ENCODE measurements at regions not wholly inside any gene's neighbourhood (a gene's known extent, or its start where the extent isn't known, plus 50 kb on each side); places are given as distances from the start of the nearest gene placed in this dataset.

- ATAC-seq: no peak
- 79% methylated on average over 2 of the region's 2 CpGs for WGBS
These were observed 1774.6 kb upstream of the PCDH20 start for GRCh38 chr13:63190219-63190618.

GRCh38 chr13:63189712-63190111 lies 1774.1 kb upstream of the PCDH20 start:
- intact Hi-C loops (cut with DNase I): no loop called here
- Histone ChIP-seq H3K4me3 (ENCODE audit: low read length) (no peak overlapping the region), H3K27me3 (ENCODE audit: control insufficient read depth, insufficient read depth) (no peaks in the 10 kb centered on the region), H3K27ac (ENCODE audit: low read length) (no peak overlapping the region), H3K4me1 (ENCODE audit: control insufficient read depth, insufficient read depth, low read length) (no peaks in the 10 kb centered on the region), H3K9me3 (ENCODE audit: control insufficient read depth, low read length) (no peaks in the 10 kb centered on the region)
- WGBS: 95% methylated on average over 9 of the region's 9 CpGs
- ATAC-seq (no peak), DNase-seq (no peak)

More at GRCh38 chr13:63190219-63190618, 1774.6 kb upstream of the PCDH20 start:
- H3K27me3 ChIP-seq (ENCODE audit: control insufficient read depth, insufficient read depth): no peaks in the 10 kb centered on the region
- no peak overlapping the region for H3K27ac ChIP-seq (ENCODE audit: low read length)
- no peak for DNase-seq
- no peak overlapping the region for H3K4me3 ChIP-seq (ENCODE audit: low read length)
- no peaks in the 10 kb centered on the region for H3K4me1 ChIP-seq (ENCODE audit: control insufficient read depth, insufficient read depth, low read length)
- intact Hi-C loops (cut with DNase I): no loop called here
- no peaks in the 10 kb centered on the region for H3K9me3 ChIP-seq (ENCODE audit: control insufficient read depth, low read length)

- Histone ChIP-seq H3K27ac (ENCODE audit: low read length) (no peak overlapping the region), H3K9me3 (ENCODE audit: control insufficient read depth, low read length) (no peaks in the 10 kb centered on the region), H3K4me3 (ENCODE audit: low read length) (no peak overlapping the region), H3K4me1 (ENCODE audit: control insufficient read depth, insufficient read depth, low read length) (no peaks in the 10 kb centered on the region), H3K27me3 (ENCODE audit: control insufficient read depth, insufficient read depth) (no peaks in the 10 kb centered on the region)
- no peak for ATAC-seq
- intact Hi-C loops (cut with DNase I): no loop called here
- no peak for DNase-seq
- WGBS: 73% methylated on average over 2 of the region's 2 CpGs
These were observed 1769.0 kb upstream of the PCDH20 start for GRCh38 chr13:63184693-63185092.

- ATAC-seq (no peak), DNase-seq (no peak)
- Histone ChIP-seq H3K27ac (ENCODE audit: low read length) (no peak overlapping the region), H3K4me3 (ENCODE audit: low read length) (no peak overlapping the region), H3K27me3 (ENCODE audit: control insufficient read depth, insufficient read depth) (no peaks in the 10 kb centered on the region), H3K4me1 (ENCODE audit: control insufficient read depth, insufficient read depth, low read length) (no peaks in the 10 kb centered on the region), H3K9me3 (ENCODE audit: control insufficient read depth, low read length) (no peaks in the 10 kb centered on the region)
- intact Hi-C loops (cut with DNase I): no loop called here
These were observed 1759.9 kb upstream of the PCDH20 start for GRCh38 chr13:63175536-63175935.

GRCh38 chr13:63167699-63168337 lies 1752.2 kb upstream of the PCDH20 start:
- DNase-seq (no peak), ATAC-seq (no peak)
- H3K9me3 ChIP-seq (ENCODE audit: control insufficient read depth, low read length): no peaks in the 10 kb centered on the region
- intact Hi-C loops (cut with DNase I): no loop called here
- no peak overlapping the region for H3K27ac ChIP-seq (ENCODE audit: low read length)
- WGBS: 73% methylated on average over 7 of the region's 7 CpGs
- no peaks in the 10 kb centered on the region for H3K4me1 ChIP-seq (ENCODE audit: control insufficient read depth, insufficient read depth, low read length)
- no peaks in the 10 kb centered on the region for H3K27me3 ChIP-seq (ENCODE audit: control insufficient read depth, insufficient read depth)
- H3K4me3 ChIP-seq (ENCODE audit: low read length): no peak overlapping the region

- WGBS: 70% methylated on average over 4 of the region's 4 CpGs
- intact Hi-C loops (cut with DNase I): no loop called here
These were observed 1750.7 kb upstream of the PCDH20 start for GRCh38 chr13:63166345-63166744.

GRCh38 chr13:63163903-63164302 lies 1748.3 kb upstream of the PCDH20 start:
- H3K9me3 ChIP-seq (ENCODE audit: control insufficient read depth, low read length): no peaks in the 10 kb centered on the region
- no peak overlapping the region for H3K4me3 ChIP-seq (ENCODE audit: low read length)
- DNase-seq (no peak), ATAC-seq (no peak)
- no peaks in the 10 kb centered on the region for H3K27me3 ChIP-seq (ENCODE audit: control insufficient read depth, insufficient read depth)
- no peaks in the 10 kb centered on the region for H3K4me1 ChIP-seq (ENCODE audit: control insufficient read depth, insufficient read depth, low read length)
- no peak overlapping the region for H3K27ac ChIP-seq (ENCODE audit: low read length)
- intact Hi-C loops (cut with DNase I): no loop called here
- WGBS: 78% methylated on average over 2 of the region's 2 CpGs

More at GRCh38 chr13:63166345-63166744, 1750.7 kb upstream of the PCDH20 start:
- H3K4me1 ChIP-seq (ENCODE audit: control insufficient read depth, insufficient read depth, low read length): no peaks in the 10 kb centered on the region
- DNase-seq (no peak), ATAC-seq (no peak)
- no peak overlapping the region for H3K27ac ChIP-seq (ENCODE audit: low read length)
- no peaks in the 10 kb centered on the region for H3K9me3 ChIP-seq (ENCODE audit: control insufficient read depth, low read length)
- H3K4me3 ChIP-seq (ENCODE audit: low read length): no peak overlapping the region
- H3K27me3 ChIP-seq (ENCODE audit: control insufficient read depth, insufficient read depth): no peaks in the 10 kb centered on the region

- intact Hi-C loops (cut with DNase I): no loop called here
- H3K27me3 ChIP-seq (ENCODE audit: control insufficient read depth, insufficient read depth): no peaks in the 10 kb centered on the region
- DNase-seq (no peak), ATAC-seq (no peak)
- H3K4me1 ChIP-seq (ENCODE audit: control insufficient read depth, insufficient read depth, low read length): no peaks in the 10 kb centered on the region
- 87% methylated on average over 1 of the region's 1 CpG for WGBS
- no peak overlapping the region for H3K27ac ChIP-seq (ENCODE audit: low read length)
- no peak overlapping the region for H3K4me3 ChIP-seq (ENCODE audit: low read length)
- no peaks in the 10 kb centered on the region for H3K9me3 ChIP-seq (ENCODE audit: control insufficient read depth, low read length)
These were observed 1745.6 kb upstream of the PCDH20 start for GRCh38 chr13:63161219-63161618.

- H3K4me3 ChIP-seq (ENCODE audit: low read length): no peak overlapping the region
- 9% methylated on average over 2 of the region's 2 CpGs for WGBS
- H3K4me1 ChIP-seq (ENCODE audit: control insufficient read depth, insufficient read depth, low read length): no peaks in the 10 kb centered on the region
- H3K27ac ChIP-seq (ENCODE audit: low read length): no peak overlapping the region
- H3K9me3 ChIP-seq (ENCODE audit: control insufficient read depth, low read length): no peaks in the 10 kb centered on the region
- DNase-seq (no peak), ATAC-seq (no peak)
- no peaks in the 10 kb centered on the region for H3K27me3 ChIP-seq (ENCODE audit: control insufficient read depth, insufficient read depth)
- intact Hi-C loops (cut with DNase I): no loop called here
These were observed 1741.2 kb upstream of the PCDH20 start for GRCh38 chr13:63156816-63157215.

- Histone ChIP-seq H3K9me3 (ENCODE audit: control insufficient read depth, low read length) (no peaks in the 10 kb centered on the region), H3K4me1 (ENCODE audit: control insufficient read depth, insufficient read depth, low read length) (no peaks in the 10 kb centered on the region), H3K4me3 (ENCODE audit: low read length) (no peak overlapping the region), H3K27ac (ENCODE audit: low read length) (no peak overlapping the region), H3K27me3 (ENCODE audit: control insufficient read depth, insufficient read depth) (no peaks in the 10 kb centered on the region)
- 82% methylated on average over 3 of the region's 3 CpGs for WGBS
- DNase-seq (no peak), ATAC-seq (no peak)
- intact Hi-C loops (cut with DNase I): no loop called here
These were observed 1733.7 kb upstream of the PCDH20 start for GRCh38 chr13:63149375-63149774.

- DNase-seq (no peak), ATAC-seq (no peak)
- Histone ChIP-seq H3K27ac (ENCODE audit: low read length) (no peak overlapping the region), H3K4me1 (ENCODE audit: control insufficient read depth, insufficient read depth, low read length) (no peaks in the 10 kb centered on the region), H3K9me3 (ENCODE audit: control insufficient read depth, low read length) (no peaks in the 10 kb centered on the region), H3K27me3 (ENCODE audit: control insufficient read depth, insufficient read depth) (no peaks in the 10 kb centered on the region), H3K4me3 (ENCODE audit: low read length) (no peak overlapping the region)
- intact Hi-C loops (cut with DNase I): no loop called here
These were observed 1723.6 kb upstream of the PCDH20 start for GRCh38 chr13:63139277-63139676.

- Histone ChIP-seq H3K4me1 (ENCODE audit: control insufficient read depth, insufficient read depth, low read length) (no peaks in the 10 kb centered on the region), H3K27me3 (ENCODE audit: control insufficient read depth, insufficient read depth) (no peaks in the 10 kb centered on the region), H3K4me3 (ENCODE audit: low read length) (no peak overlapping the region), H3K27ac (ENCODE audit: low read length) (no peak overlapping the region), H3K9me3 (ENCODE audit: control insufficient read depth, low read length) (no peaks in the 10 kb centered on the region)
- ATAC-seq (no peak), DNase-seq (no peak)
- intact Hi-C loops (cut with DNase I): no loop called here
These were observed 1714.3 kb upstream of the PCDH20 start for GRCh38 chr13:63129995-63130394.
